GM12878 (cell line): ENCODE measurements at regions not wholly inside any gene's neighbourhood (a gene's known extent, or its start where the extent isn't known, plus 50 kb on each side); places are given as distances from the start of the nearest gene placed in this dataset.

ENCODE experiments used
- ATAC-seq: fragments of 200-7000 bp; cut with Tn5 transposase; 3 replicates; pipeline ENCODE4 v1.9.1; 2020; ENCODE audit warnings: mild to moderate bottlenecking, moderate library complexity
- BruUV-seq: library from RNA; stranded (reverse); fragments of 400-500 nt; replicated peaks from 2 replicates; lab custom pipeline; 2021; lab: Mats Ljungman, UMichigan
- CTCF ChIA-PET: fragments of 300-600 bp; sonication (Branson Sonifier 250); formaldehyde crosslinking; extraction: SDS; loops from one replicate; lab custom pipeline; 2021; ENCODE audit warnings: inconsistent platforms; lab: Yijun Ruan, JAX
- POLR2A ChIA-PET: fragments of 350-600 bp; formaldehyde crosslinking; extraction: SDS; loops from one replicate; lab custom pipeline; 2021; ENCODE audit warnings: inconsistent platforms; lab: Charles Lee
- RAD21 ChIA-PET: fragments of 300-600 bp; sonication (Branson Sonifier 250); formaldehyde crosslinking; loops from one replicate; lab custom pipeline; 2023; ENCODE audit warnings: antibody characterized with exemption; ENCODE audit not compliant: unreplicated experiment; lab: Charles Lee
- SMC1A ChIA-PET: fragments of 300-600 bp; sonication (Branson Sonifier 250); formaldehyde crosslinking; loops from one replicate; lab custom pipeline; 2023; ENCODE audit not compliant: unreplicated experiment, uncharacterized antibody; lab: Charles Lee
- DNase-seq: peaks from one replicate; pipeline ENCODE4 v3.0.0-alpha.2; 2011; ENCODE audit warnings: low read depth, low spot score
- FAIRE-seq: peaks from 3 replicates; lab custom pipeline; 2011; peaks lifted over from hg19 to GRCh38; lab: Jason Lieb, UNC
- H2AFZ ChIP-seq: 2 replicates; pipeline ENCODE4 v1.6.0; 2011; ENCODE audit warnings: low read depth, low read length, control low read depth; ENCODE audit not compliant: control insufficient read depth
- H3K27ac ChIP-seq: 2 replicates; pipeline ENCODE4 v1.5.1; 2011; ENCODE audit warnings: control low read depth; ENCODE audit not compliant: control insufficient read depth, insufficient read depth
- H3K27me3 ChIP-seq, 2 experiments: replicated peaks in 1 of 2; 2 replicates each; pipeline versions ENCODE4 v1.6.0 to v1.6.1; 2011; ENCODE audit warnings: low read length in 1 of 2; ENCODE audit not compliant: control insufficient read depth in 2 of 2, insufficient read depth in 2 of 2
- H3K36me3 ChIP-seq, 2 experiments: 2 replicates each; pipeline ENCODE4 v1.5.1; 2011; ENCODE audit warnings: low read length in 1 of 2; ENCODE audit not compliant: control insufficient read depth in 2 of 2, insufficient read depth in 2 of 2
- H3K4me1 ChIP-seq: 2 replicates; pipeline ENCODE4 v1.6.1; 2011; ENCODE audit warnings: mild to moderate bottlenecking, low read length, moderate library complexity, mixed read lengths; ENCODE audit not compliant: control insufficient read depth, insufficient read depth
- H3K4me2 ChIP-seq: 2 replicates; pipeline ENCODE4 v1.6.0; 2011; ENCODE audit warnings: control low read depth; ENCODE audit not compliant: control insufficient read depth, insufficient read depth
- H3K4me3 ChIP-seq: fragments of 200-600 bp; sonication (generic); 2 replicates; pipeline ENCODE4 v1.5.1; 2016
- H3K79me2 ChIP-seq: 2 replicates; pipeline ENCODE4 v1.6.0; 2011; ENCODE audit warnings: low read length; ENCODE audit not compliant: control insufficient read depth, insufficient read depth
- H3K9ac ChIP-seq: 2 replicates; pipeline ENCODE4 v1.8.0; 2011; ENCODE audit warnings: low read length, control low read depth, mixed read lengths; ENCODE audit not compliant: control insufficient read depth, insufficient read depth
- H3K9me3 ChIP-seq: replicated peaks from 3 replicates; pipeline ENCODE4 v1.5.1; 2011; ENCODE audit warnings: mild to moderate bottlenecking, low read length; ENCODE audit not compliant: control insufficient read depth, insufficient read depth
- H4K20me1 ChIP-seq: 2 replicates; pipeline ENCODE4 v1.6.0; 2011; ENCODE audit not compliant: control insufficient read depth, insufficient read depth
- DPF2 ChIP-seq: fragments of 450-650 bp; IDR thresholded peaks from 2 replicates; pipeline ENCODE4 v1.6.1; 2017; ENCODE audit warnings: mild to moderate bottlenecking
- ESRRA ChIP-seq: IDR thresholded peaks from 2 replicates; pipeline ENCODE4 v1.6.1; 2012; ENCODE audit warnings: mild to moderate bottlenecking, low read length, improper control_type of control experiment
- GATAD2B ChIP-seq: fragments of 450-650 bp; conservative IDR thresholded peaks from 2 replicates; pipeline ENCODE4 v1.6.1; 2017; ENCODE audit warnings: low read depth, mild to moderate bottlenecking, moderate library complexity
- HDAC2 ChIP-seq: fragments of 200-600 bp; sonication (generic); IDR thresholded peaks from 2 replicates; pipeline ENCODE4 v1.6.1; 2017
- IKZF2 ChIP-seq, 2 experiments: fragments of 450-650 bp; IDR thresholded peaks; 2 replicates each; pipeline ENCODE4 v1.6.1; 2017; ENCODE audit warnings: mild to moderate bottlenecking in 2 of 2, moderate library complexity in 2 of 2
- JUNB ChIP-seq: IDR thresholded peaks from 2 replicates; pipeline ENCODE4 v1.6.1; 2016; ENCODE audit warnings: antibody characterized with exemption, mild to moderate bottlenecking
- KLF5 ChIP-seq: fragments of 450-650 bp; IDR thresholded peaks from 2 replicates; pipeline ENCODE4 v1.6.1; 2014; ENCODE audit warnings: mild to moderate bottlenecking; ENCODE audit not compliant: partially characterized antibody
- MTA2 ChIP-seq: fragments of 450-650 bp; IDR thresholded peaks from 2 replicates; pipeline ENCODE4 v1.6.1; 2016; ENCODE audit warnings: low read depth, mild to moderate bottlenecking, moderate library complexity
- NFIC ChIP-seq: IDR thresholded peaks from 2 replicates; pipeline ENCODE4 v1.6.1; 2012; ENCODE audit warnings: low read depth, mild to moderate bottlenecking, inconsistent platforms, low read length, moderate library complexity
- NFXL1 ChIP-seq: fragments of 450-650 bp; IDR thresholded peaks from 2 replicates; pipeline ENCODE4 v1.6.1; 2017; ENCODE audit warnings: antibody characterized with exemption, mild to moderate bottlenecking, borderline replicate concordance
- RCOR1 ChIP-seq: conservative IDR thresholded peaks from 2 replicates; pipeline ENCODE4 v1.6.1; 2012; ENCODE audit warnings: low read depth, low read length, improper control_type of control experiment
- RELA ChIP-seq: fragments of 450-650 bp; IDR thresholded peaks from 2 replicates; pipeline ENCODE4 v1.8.0; 2014; ENCODE audit warnings: borderline replicate concordance; ENCODE audit not compliant: partially characterized antibody
- SMAD5 ChIP-seq: IDR thresholded peaks from 2 replicates; pipeline ENCODE4 v1.6.1; 2016; ENCODE audit warnings: antibody characterized with exemption, low read depth
- STAT3 ChIP-seq: IDR thresholded peaks from 2 replicates; pipeline ENCODE4 v1.6.1; 2011; ENCODE audit warnings: low read depth, low read length, improper control_type of control experiment
- SUPT20H ChIP-seq: IDR thresholded peaks from 2 replicates; pipeline ENCODE4 v1.6.1; 2011; ENCODE audit warnings: low read depth, mild to moderate bottlenecking, low read length, moderate library complexity, borderline replicate concordance; ENCODE audit not compliant: control insufficient read depth
- WGBS: methylation state at CpG from one replicate; pipeline ENCODE4 v1.1.6; 2016; ENCODE audit warnings: low lambda C conversion rate; ENCODE audit not compliant: insufficient replicate concordance, insufficient coverage; ENCODE audit errors: missing lambda C conversion rate; 5-methylcytosine and 5-hydroxymethylcytosine counted together
- in situ Hi-C: fragments of 300-500 bp; cut with MboI; formaldehyde crosslinking; loops from 9 replicates; pipeline ENCODE4 v1.14.3; 2018; ENCODE audit warnings: mixed read lengths
- intact Hi-C: fragments of 100-400 bp; cut with micrococcal nuclease; formaldehyde crosslinking; loops from one replicate; pipeline ENCODE4 v1.14.2; 2022; ENCODE audit not compliant: unreplicated experiment
- TF ChIP-seq, protein P1 (sequence below): IDR thresholded peaks from 2 replicates; pipeline ENCODE4 v1.6.1; 2011; ENCODE audit warnings: low read depth, low read length, improper control_type of control experiment, borderline replicate concordance
- TF ChIP-seq, protein P2 (sequence below): fragments of 450-650 bp; IDR thresholded peaks from 2 replicates; pipeline ENCODE4 v1.6.1; 2017; ENCODE audit warnings: antibody characterized with exemption, mild to moderate bottlenecking, moderate library complexity
- TF ChIP-seq, protein P3 (sequence below): IDR thresholded peaks from 2 replicates; pipeline ENCODE4 v1.6.1; 2011; ENCODE audit warnings: borderline replicate concordance, low read depth, mild to moderate bottlenecking, moderate library complexity, low read length; ENCODE audit not compliant: insufficient read depth, poor library complexity, severe bottlenecking

DNA sequence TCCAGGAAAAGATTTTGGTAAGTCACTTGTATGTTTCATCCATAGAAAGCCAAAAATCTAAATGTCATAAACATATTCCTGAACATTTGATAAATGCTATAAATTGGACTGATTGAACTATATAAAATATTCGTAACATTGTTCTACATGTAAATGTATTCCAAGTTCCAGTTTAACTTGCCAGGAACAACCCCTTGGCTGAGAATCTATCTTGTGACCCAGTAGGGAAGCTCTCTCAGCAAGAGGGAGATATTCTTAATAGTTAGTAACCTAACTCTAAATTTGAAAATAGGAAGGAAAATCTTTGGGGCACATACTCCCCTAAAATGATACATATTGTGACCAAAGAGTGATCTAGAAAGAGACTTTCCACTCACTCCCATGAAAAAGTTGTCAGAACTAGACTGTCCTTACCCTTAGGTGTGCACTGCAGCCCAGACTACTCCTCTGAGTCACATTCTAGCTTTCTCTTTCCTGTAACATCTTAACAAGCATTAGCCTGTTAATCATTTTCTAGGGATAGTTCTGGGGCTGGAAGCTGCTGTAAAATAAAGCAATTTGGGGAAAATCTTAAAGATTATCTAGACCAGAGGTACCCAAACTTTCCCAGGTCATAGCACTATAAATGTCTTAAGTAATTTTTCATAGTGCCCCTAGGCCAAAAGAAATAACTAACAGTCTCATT lies 73.7 kb upstream of the SKAP2 start:
- ChIA-PET POLR2A (no interaction called here), SMC1A (no interaction called here), RAD21 (interaction anchor here (0.9 to 1.4 kb wide), 3 partner anchors 13 to 197 kb away, joined by 3 read pairs; no protein-coding TSS in a partner anchor), CTCF (interaction anchor here (1.4 kb wide), 1 partner anchor 10 kb away, joined by 3 read pairs; no protein-coding TSS in a partner anchor)
- ATAC-seq = peak; percentile 41; the same call in 1 of the 3 replicates
- DNase-seq = no peak
- no peak overlapping the region for H3K9ac ChIP-seq
- H3K27me3 ChIP-seq = no peaks in the 10 kb centered on the region; a peak in 1 of 4 replicates
- no peaks in the 10 kb centered on the region for H3K36me3 ChIP-seq
- in situ Hi-C loops = no loop called here
- BruUV-seq = no TSS peak
- H2AFZ ChIP-seq = no peak overlapping the region
- no peaks in the 10 kb centered on the region for H3K79me2 ChIP-seq
- no peak overlapping the region for H3K27ac ChIP-seq
- H3K4me1 ChIP-seq = no peaks in the 10 kb centered on the region
- 76% methylated on average over 1 of the region's 1 CpG for WGBS
- no peaks in the 10 kb centered on the region for H3K9me3 ChIP-seq
- intact Hi-C loops = no loop called here
- no peak for TF ChIP-seq NFIC
- no peak for TF ChIP-seq JUNB
- no peak for TF ChIP-seq RELA
- no peak for TF ChIP-seq MTA2
- TF ChIP-seq, protein P1, sequence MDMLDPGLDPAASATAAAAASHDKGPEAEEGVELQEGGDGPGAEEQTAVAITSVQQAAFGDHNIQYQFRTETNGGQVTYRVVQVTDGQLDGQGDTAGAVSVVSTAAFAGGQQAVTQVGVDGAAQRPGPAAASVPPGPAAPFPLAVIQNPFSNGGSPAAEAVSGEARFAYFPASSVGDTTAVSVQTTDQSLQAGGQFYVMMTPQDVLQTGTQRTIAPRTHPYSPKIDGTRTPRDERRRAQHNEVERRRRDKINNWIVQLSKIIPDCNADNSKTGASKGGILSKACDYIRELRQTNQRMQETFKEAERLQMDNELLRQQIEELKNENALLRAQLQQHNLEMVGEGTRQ = no peak
- TF ChIP-seq RCOR1 = no peak
- TF ChIP-seq, protein P2, sequence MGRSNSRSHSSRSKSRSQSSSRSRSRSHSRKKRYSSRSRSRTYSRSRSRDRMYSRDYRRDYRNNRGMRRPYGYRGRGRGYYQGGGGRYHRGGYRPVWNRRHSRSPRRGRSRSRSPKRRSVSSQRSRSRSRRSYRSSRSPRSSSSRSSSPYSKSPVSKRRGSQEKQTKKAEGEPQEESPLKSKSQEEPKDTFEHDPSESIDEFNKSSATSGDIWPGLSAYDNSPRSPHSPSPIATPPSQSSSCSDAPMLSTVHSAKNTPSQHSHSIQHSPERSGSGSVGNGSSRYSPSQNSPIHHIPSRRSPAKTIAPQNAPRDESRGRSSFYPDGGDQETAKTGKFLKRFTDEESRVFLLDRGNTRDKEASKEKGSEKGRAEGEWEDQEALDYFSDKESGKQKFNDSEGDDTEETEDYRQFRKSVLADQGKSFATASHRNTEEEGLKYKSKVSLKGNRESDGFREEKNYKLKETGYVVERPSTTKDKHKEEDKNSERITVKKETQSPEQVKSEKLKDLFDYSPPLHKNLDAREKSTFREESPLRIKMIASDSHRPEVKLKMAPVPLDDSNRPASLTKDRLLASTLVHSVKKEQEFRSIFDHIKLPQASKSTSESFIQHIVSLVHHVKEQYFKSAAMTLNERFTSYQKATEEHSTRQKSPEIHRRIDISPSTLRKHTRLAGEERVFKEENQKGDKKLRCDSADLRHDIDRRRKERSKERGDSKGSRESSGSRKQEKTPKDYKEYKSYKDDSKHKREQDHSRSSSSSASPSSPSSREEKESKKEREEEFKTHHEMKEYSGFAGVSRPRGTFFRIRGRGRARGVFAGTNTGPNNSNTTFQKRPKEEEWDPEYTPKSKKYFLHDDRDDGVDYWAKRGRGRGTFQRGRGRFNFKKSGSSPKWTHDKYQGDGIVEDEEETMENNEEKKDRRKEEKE = no peak
- TF ChIP-seq SUPT20H = no peak
- TF ChIP-seq DPF2 = no peak
- no peak for TF ChIP-seq IKZF2 (IDR thresholded peaks at IDR 0.05)
- TF ChIP-seq SMAD5 = no peak
- no peak for TF ChIP-seq KLF5
- no peak for TF ChIP-seq GATAD2B
- TF ChIP-seq HDAC2 = no peak
- TF ChIP-seq, protein P3, sequence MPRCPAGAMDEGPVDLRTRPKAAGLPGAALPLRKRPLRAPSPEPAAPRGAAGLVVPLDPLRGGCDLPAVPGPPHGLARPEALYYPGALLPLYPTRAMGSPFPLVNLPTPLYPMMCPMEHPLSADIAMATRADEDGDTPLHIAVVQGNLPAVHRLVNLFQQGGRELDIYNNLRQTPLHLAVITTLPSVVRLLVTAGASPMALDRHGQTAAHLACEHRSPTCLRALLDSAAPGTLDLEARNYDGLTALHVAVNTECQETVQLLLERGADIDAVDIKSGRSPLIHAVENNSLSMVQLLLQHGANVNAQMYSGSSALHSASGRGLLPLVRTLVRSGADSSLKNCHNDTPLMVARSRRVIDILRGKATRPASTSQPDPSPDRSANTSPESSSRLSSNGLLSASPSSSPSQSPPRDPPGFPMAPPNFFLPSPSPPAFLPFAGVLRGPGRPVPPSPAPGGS = no peak
- no peak for TF ChIP-seq STAT3
- no peak for TF ChIP-seq ESRRA
- TF ChIP-seq NFXL1 = no peak
- no peak overlapping the region for H3K4me3 ChIP-seq
- H3K4me2 ChIP-seq = no peak overlapping the region
- H4K20me1 ChIP-seq = no peaks in the 10 kb centered on the region
- no peak for FAIRE-seq
